Cardiac muscle cell (in vitro differentiated cells and primary cell): ENCODE measurements at regions not wholly inside any gene's neighbourhood (a gene's known extent, or its start where the extent isn't known, plus 50 kb on each side); places are given as distances from the start of the nearest gene placed in this dataset.
A peak's percentile ranks its signal among the peaks of the same experiment; 100 is the strongest.

Source experiments
- DNase-seq, 2 donors: peaks; one replicate each; pipeline versions ENCODE4 v3.0.0 to v3.0.0-alpha.2; 2010 to 2017; ENCODE audit warnings: low read depth in 1 of 2, low spot score in 1 of 2
- H3K27ac ChIP-seq: fragments of 200-600 bp; sonication (generic); 2 replicates; pipeline ENCODE4 v1.5.1; 2016
- H3K27me3 ChIP-seq: fragments of 200-600 bp; sonication (generic); 2 replicates; pipeline ENCODE4 v1.6.0; 2016; ENCODE audit warnings: control low read depth
- H3K36me3 ChIP-seq: fragments of 200-600 bp; sonication (generic); 2 replicates; pipeline ENCODE4 v1.5.1; 2016; ENCODE audit warnings: control low read depth
- H3K4me1 ChIP-seq: fragments of 200-600 bp; sonication (generic); 2 replicates; pipeline ENCODE4 v1.8.1; 2017; ENCODE audit warnings: low read depth, mild to moderate bottlenecking, mixed run types
- H3K4me3 ChIP-seq: fragments of 200-600 bp; sonication (generic); 2 replicates; pipeline ENCODE4 v1.5.1; 2016; ENCODE audit warnings: mild to moderate bottlenecking
- H3K9me3 ChIP-seq: fragments of 200-600 bp; sonication (generic); 2 replicates; pipeline ENCODE4 v1.5.1; 2017; ENCODE audit warnings: low read depth, mild to moderate bottlenecking, control low read depth
- TF ChIP-seq, protein P1 (sequence below): IDR thresholded peaks from 2 replicates; pipeline ENCODE4 v1.5.1; 2012; ENCODE audit warnings: low read depth, mild to moderate bottlenecking, low read length

- H3K9me3 ChIP-seq, result no peaks in the 10 kb centered on the region
- no peaks in the 10 kb centered on the region for H3K27me3 ChIP-seq
- H3K4me1 ChIP-seq, result peaks cover 49% of the 10 kb centered on the region
- H3K36me3 ChIP-seq, result no peaks in the 10 kb centered on the region
- no peak overlapping the region for H3K4me3 ChIP-seq
- peak; percentile 36 to 61 for DNase-seq
- TF ChIP-seq, protein P1, sequence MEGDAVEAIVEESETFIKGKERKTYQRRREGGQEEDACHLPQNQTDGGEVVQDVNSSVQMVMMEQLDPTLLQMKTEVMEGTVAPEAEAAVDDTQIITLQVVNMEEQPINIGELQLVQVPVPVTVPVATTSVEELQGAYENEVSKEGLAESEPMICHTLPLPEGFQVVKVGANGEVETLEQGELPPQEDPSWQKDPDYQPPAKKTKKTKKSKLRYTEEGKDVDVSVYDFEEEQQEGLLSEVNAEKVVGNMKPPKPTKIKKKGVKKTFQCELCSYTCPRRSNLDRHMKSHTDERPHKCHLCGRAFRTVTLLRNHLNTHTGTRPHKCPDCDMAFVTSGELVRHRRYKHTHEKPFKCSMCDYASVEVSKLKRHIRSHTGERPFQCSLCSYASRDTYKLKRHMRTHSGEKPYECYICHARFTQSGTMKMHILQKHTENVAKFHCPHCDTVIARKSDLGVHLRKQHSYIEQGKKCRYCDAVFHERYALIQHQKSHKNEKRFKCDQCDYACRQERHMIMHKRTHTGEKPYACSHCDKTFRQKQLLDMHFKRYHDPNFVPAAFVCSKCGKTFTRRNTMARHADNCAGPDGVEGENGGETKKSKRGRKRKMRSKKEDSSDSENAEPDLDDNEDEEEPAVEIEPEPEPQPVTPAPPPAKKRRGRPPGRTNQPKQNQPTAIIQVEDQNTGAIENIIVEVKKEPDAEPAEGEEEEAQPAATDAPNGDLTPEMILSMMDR, result no peak
- peak overlapping the region; percentile 93 for H3K27ac ChIP-seq
Measured at GRCh38 chr18:27860701-27861107, 316.2 kb downstream of the CDH2 start.

- H3K9me3 ChIP-seq, result no peaks in the 10 kb centered on the region
- H3K4me1 ChIP-seq, result peaks cover 49% of the 10 kb centered on the region
- H3K36me3 ChIP-seq, result no peaks in the 10 kb centered on the region
- peak in 1 of 2 donors; percentile 11 for DNase-seq
- no peak overlapping the region for H3K4me3 ChIP-seq
- H3K27ac ChIP-seq, result peak overlapping the region; percentile 93
- H3K27me3 ChIP-seq, result no peaks in the 10 kb centered on the region
- TF ChIP-seq, protein P1, result no peak
Measured at GRCh38 chr18:27860011-27860410, 316.9 kb downstream of the CDH2 start.

GRCh38 chr18:27856820-27857219 lies 320.1 kb downstream of the CDH2 start:
- no peak for DNase-seq
- Histone ChIP-seq H3K27me3 (no peaks in the 10 kb centered on the region), H3K4me1 (peaks cover 36% of the 10 kb centered on the region), H3K4me3 (no peak overlapping the region), H3K27ac (peak overlapping the region; percentile 25), H3K36me3 (no peaks in the 10 kb centered on the region), H3K9me3 (no peaks in the 10 kb centered on the region)
- TF ChIP-seq, protein P1, result no peak

GRCh38 chr18:27855486-27855885 lies 321.4 kb downstream of the CDH2 start:
- DNase-seq, result no peak
- Histone ChIP-seq H3K36me3 (no peaks in the 10 kb centered on the region), H3K27ac (no peak overlapping the region)

DNA sequence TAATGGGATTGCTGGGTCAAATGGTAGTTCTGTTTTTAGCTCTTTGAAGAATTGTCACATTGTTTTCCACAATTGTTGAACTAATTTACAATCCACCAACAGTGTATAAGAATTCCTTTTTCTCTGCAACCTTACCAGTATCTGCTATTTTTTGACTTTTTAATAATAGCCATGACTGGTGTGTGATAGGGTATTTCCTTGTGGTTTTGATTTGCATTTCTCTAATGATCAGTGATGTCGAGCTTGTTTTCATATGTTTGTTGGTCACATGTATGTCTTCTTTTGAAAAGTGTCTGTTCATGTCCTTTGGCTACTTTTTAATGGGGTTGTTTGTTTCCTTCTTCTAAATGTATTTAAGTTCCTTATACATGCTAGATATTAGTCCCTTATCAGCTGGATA lies 322.3 kb downstream of the CDH2 start:
- Histone ChIP-seq H3K27me3 (no peaks in the 10 kb centered on the region), H3K4me1 (peaks cover 17% of the 10 kb centered on the region), H3K27ac (no peak overlapping the region), H3K36me3 (no peaks in the 10 kb centered on the region), H3K9me3 (no peaks in the 10 kb centered on the region), H3K4me3 (no peak overlapping the region)
- DNase-seq, result no peak
- TF ChIP-seq, protein P1, result no peak

More at GRCh38 chr18:27855486-27855885, 321.4 kb downstream of the CDH2 start:
- no peaks in the 10 kb centered on the region for H3K9me3 ChIP-seq
- TF ChIP-seq, protein P1, result no peak
- no peak overlapping the region for H3K4me3 ChIP-seq
- H3K27me3 ChIP-seq, result no peaks in the 10 kb centered on the region
- H3K4me1 ChIP-seq, result peaks cover 24% of the 10 kb centered on the region

- Histone ChIP-seq H3K4me3 (no peak overlapping the region), H3K36me3 (no peaks in the 10 kb centered on the region), H3K4me1 (peaks cover 5% of the 10 kb centered on the region), H3K27me3 (no peaks in the 10 kb centered on the region), H3K27ac (no peak overlapping the region), H3K9me3 (no peaks in the 10 kb centered on the region)
- DNase-seq, result no peak
- TF ChIP-seq, protein P1, result no peak
Measured at GRCh38 chr18:27848336-27848735, 328.6 kb downstream of the CDH2 start.
